Loucy (cell line): ENCODE measurements at regions not wholly inside any gene's neighbourhood (a gene's known extent, or its start where the extent isn't known, plus 50 kb on each side); places are given as distances from the start of the nearest gene placed in this dataset.

ENCODE experiments used
- H2AFZ ChIP-seq: fragments of 200-600 bp; sonication (generic); 2 replicates; pipeline ENCODE4 v1.6.0; 2016; ENCODE audit warnings: antibody characterized with exemption, mild to moderate bottlenecking, low read length, moderate library complexity
- H3F3A ChIP-seq: fragments of 200-600 bp; 2 replicates; pipeline ENCODE4 v1.6.0; 2016; ENCODE audit warnings: antibody characterized with exemption, low read depth, mild to moderate bottlenecking
- H3K27me3 ChIP-seq: fragments of 200-600 bp; sonication (generic); 2 replicates; pipeline ENCODE4 v1.6.1; 2014; ENCODE audit warnings: low read length, mild to moderate bottlenecking; ENCODE audit not compliant: insufficient read depth, poor library complexity, severe bottlenecking
- H3K36me3 ChIP-seq: fragments of 200-600 bp; sonication (generic); 2 replicates; pipeline ENCODE4 v1.6.1; 2016; ENCODE audit warnings: low read length; ENCODE audit not compliant: insufficient read depth
- H3K4me1 ChIP-seq: fragments of 200-600 bp; sonication (generic); 2 replicates; pipeline ENCODE4 v1.5.1; 2014; ENCODE audit warnings: low read length, mild to moderate bottlenecking; ENCODE audit not compliant: insufficient read depth, poor library complexity, severe bottlenecking
- H3K4me2 ChIP-seq: fragments of 200-600 bp; sonication (generic); 2 replicates; pipeline ENCODE4 v1.6.0; 2014; ENCODE audit warnings: antibody characterized with exemption, low read length, low read depth, mild to moderate bottlenecking; ENCODE audit not compliant: poor library complexity, severe bottlenecking
- H3K4me3 ChIP-seq: fragments of 200-600 bp; sonication (generic); 2 replicates; pipeline ENCODE4 v1.5.1; 2014; ENCODE audit warnings: low read length, mild to moderate bottlenecking, mixed read lengths; ENCODE audit not compliant: poor library complexity, severe bottlenecking
- H3K79me2 ChIP-seq: fragments of 200-600 bp; sonication (generic); 2 replicates; pipeline ENCODE4 v1.6.1; 2014; ENCODE audit warnings: low read length; ENCODE audit not compliant: insufficient read depth
- H3K9ac ChIP-seq: fragments of 200-600 bp; sonication (generic); 2 replicates; pipeline ENCODE4 v1.6.0; 2014; ENCODE audit warnings: mild to moderate bottlenecking, low read depth, low read length, moderate library complexity; ENCODE audit not compliant: poor library complexity, severe bottlenecking
- H3K9me2 ChIP-seq: fragments of 200-600 bp; sonication (generic); replicated peaks from 2 replicates; pipeline ENCODE4 v1.6.1; 2016; ENCODE audit warnings: low read depth, low read length, mixed read lengths
- H3K9me3 ChIP-seq: fragments of 200-600 bp; sonication (generic); 2 replicates; pipeline ENCODE4 v1.6.1; 2014; ENCODE audit warnings: mild to moderate bottlenecking, antibody characterized with exemption, low read length, low read depth; ENCODE audit not compliant: insufficient read depth
- H4K20me1 ChIP-seq: fragments of 200-600 bp; sonication (generic); 2 replicates; pipeline ENCODE4 v1.6.0; 2014; ENCODE audit warnings: antibody characterized with exemption, low read length, mild to moderate bottlenecking; ENCODE audit not compliant: insufficient read depth, poor library complexity, severe bottlenecking
- EZH2phosphoT487 ChIP-seq: fragments of 200-600 bp; IDR thresholded peaks from 2 replicates; pipeline ENCODE4 v1.6.1; 2018; ENCODE audit warnings: antibody characterized with exemption, mild to moderate bottlenecking, moderate library complexity, borderline replicate concordance
- TF ChIP-seq, protein P1 (sequence below): fragments of 200-600 bp; sonication (generic); conservative IDR thresholded peaks from 2 replicates; pipeline ENCODE4 v1.5.1; 2014; ENCODE audit warnings: mild to moderate bottlenecking, antibody characterized with exemption, low read length

DNA sequence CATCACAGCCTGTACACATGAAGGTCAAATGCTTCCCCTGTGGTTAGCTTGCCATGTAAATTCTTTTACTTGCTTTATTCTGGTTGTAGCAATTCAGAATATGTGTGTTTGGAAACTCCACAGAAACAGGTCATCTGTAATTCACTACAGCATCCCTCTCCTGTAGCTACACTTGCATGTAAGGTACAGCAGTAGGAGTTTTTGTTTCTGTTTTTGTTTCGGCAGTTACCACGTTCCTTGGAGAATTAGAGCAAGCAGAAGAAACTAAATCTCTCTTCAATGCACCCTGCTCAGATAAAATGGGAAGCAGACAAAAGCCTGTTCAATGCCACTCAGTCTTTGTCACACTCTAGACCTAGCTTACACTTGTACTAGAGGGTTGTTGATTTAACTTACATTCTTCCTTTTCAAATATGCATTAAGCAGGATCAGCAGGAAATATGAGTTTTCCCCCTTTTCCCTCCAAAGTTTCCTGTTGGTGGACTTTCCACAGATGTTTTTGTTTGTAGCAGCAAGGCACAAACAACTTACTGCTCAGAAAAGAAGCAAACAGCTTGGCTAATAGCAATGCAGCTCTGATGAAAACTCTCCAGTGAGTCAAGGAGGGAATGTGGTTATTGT lies 80.9 kb downstream of the YIPF5 start:
- Histone ChIP-seq H3K9me3 (no peaks in the 10 kb centered on the region), H3K4me2 (no peak overlapping the region), H3K4me3 (no peak overlapping the region), H3K9ac (no peak overlapping the region), H3K79me2 (no peaks in the 10 kb centered on the region), H3K4me1 (peaks cover 31% of the 10 kb centered on the region), H3F3A (peaks cover 4% of the 10 kb centered on the region; the same call in 1 of the 2 replicates), H3K9me2 (no peaks in the 10 kb centered on the region), H4K20me1 (no peaks in the 10 kb centered on the region), H3K36me3 (no peaks in the 10 kb centered on the region), H2AFZ (0 out of 2 replicates have a peak overlapping the region, but pooled peaks have one; percentile 0), H3K27me3 (no peaks in the 10 kb centered on the region)
- TF ChIP-seq EZH2phosphoT487 = no peak

DNA sequence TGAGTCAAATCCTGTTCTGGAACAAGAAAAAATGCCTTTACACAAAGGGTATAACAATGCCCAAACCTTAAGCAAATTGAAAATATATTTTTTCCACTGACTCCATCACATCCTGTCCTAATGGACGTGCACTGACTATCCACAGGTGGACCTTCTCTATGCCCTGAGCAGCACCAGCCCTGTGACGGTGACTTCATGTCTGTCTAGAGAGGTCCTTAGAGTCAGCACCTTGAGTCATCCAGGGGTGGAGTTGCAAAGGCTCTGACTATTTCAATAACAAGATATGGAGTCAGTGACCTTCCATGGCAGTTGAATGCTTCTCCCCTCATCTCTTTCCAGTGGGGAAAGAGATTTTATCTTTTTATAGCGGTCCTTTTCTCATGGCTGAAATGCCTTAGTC lies 78.0 kb downstream of the YIPF5 start:
- TF ChIP-seq, protein P1, sequence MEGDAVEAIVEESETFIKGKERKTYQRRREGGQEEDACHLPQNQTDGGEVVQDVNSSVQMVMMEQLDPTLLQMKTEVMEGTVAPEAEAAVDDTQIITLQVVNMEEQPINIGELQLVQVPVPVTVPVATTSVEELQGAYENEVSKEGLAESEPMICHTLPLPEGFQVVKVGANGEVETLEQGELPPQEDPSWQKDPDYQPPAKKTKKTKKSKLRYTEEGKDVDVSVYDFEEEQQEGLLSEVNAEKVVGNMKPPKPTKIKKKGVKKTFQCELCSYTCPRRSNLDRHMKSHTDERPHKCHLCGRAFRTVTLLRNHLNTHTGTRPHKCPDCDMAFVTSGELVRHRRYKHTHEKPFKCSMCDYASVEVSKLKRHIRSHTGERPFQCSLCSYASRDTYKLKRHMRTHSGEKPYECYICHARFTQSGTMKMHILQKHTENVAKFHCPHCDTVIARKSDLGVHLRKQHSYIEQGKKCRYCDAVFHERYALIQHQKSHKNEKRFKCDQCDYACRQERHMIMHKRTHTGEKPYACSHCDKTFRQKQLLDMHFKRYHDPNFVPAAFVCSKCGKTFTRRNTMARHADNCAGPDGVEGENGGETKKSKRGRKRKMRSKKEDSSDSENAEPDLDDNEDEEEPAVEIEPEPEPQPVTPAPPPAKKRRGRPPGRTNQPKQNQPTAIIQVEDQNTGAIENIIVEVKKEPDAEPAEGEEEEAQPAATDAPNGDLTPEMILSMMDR = no peak
- no peak for TF ChIP-seq EZH2phosphoT487
- Histone ChIP-seq H3K9me3 (0 out of 2 replicates have a peak, but pooled peaks cover 4% of the 10 kb centered on the region), H3K27me3 (no peaks in the 10 kb centered on the region), H3K4me1 (peaks cover 32% of the 10 kb centered on the region), H3K79me2 (no peaks in the 10 kb centered on the region), H3K9ac (no peak overlapping the region), H3K36me3 (no peaks in the 10 kb centered on the region), H3K4me2 (peak overlapping the region; percentile 52), H2AFZ (no peak overlapping the region), H4K20me1 (no peaks in the 10 kb centered on the region), H3F3A (peaks cover 4% of the 10 kb centered on the region; the same call in 1 of the 2 replicates), H3K9me2 (no peaks in the 10 kb centered on the region), H3K4me3 (no peak overlapping the region)

DNA sequence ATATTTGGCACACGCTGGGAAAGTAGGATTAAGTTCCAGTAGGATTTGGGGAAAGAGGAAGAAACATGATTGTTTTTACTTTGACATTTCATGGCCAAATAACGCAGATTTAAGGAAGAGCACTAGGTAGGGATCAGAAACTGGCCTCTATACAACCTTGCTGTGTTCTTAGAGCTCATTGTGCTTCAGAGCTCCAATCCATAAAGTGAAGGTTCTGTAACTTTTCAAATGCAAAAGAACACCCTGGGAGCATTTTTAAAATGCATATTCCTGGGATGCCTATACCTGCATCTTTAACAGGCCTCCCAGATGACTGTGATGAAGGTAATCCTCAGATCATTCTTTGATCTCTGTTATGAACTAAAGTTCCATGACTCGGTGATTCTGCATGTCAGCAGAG lies 77.1 kb downstream of the YIPF5 start:
- TF ChIP-seq EZH2phosphoT487 = no peak
- TF ChIP-seq, protein P1 = no peak
- Histone ChIP-seq H3K9me2 (no peaks in the 10 kb centered on the region), H3K9ac (no peak overlapping the region), H3K9me3 (0 out of 2 replicates have a peak, but pooled peaks cover 4% of the 10 kb centered on the region), H3K4me2 (peak overlapping the region; percentile 52), H3F3A (peaks cover 4% of the 10 kb centered on the region; the same call in 1 of the 2 replicates), H3K27me3 (no peaks in the 10 kb centered on the region), H4K20me1 (no peaks in the 10 kb centered on the region), H3K4me3 (peak overlapping the region; percentile 27), H3K79me2 (no peaks in the 10 kb centered on the region), H2AFZ (no peak overlapping the region), H3K4me1 (peaks cover 32% of the 10 kb centered on the region), H3K36me3 (no peaks in the 10 kb centered on the region)

DNA sequence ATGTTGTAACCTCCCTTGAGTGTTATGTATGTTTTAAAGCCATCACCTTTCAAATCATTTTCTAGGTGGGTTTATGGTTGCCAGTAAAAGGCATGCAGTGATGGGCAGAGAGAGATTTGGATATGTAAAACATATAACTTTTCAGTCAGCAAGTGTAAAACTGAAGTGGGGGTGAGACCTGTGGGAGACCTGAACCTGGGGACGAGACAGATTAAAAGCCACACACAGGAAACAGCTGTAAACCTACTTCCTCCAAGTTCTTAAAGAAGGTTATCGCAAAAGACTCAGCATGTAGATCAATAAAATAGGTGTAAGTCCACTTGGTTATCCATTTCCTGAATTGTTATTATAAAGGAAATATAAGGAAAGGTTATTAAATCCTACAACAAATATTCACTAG lies 76.6 kb downstream of the YIPF5 start:
- TF ChIP-seq EZH2phosphoT487 = no peak
- TF ChIP-seq, protein P1 = no peak
- H3K79me2 ChIP-seq = no peaks in the 10 kb centered on the region
- H3K9me3 ChIP-seq = 0 out of 2 replicates have a peak, but pooled peaks cover 4% of the 10 kb centered on the region
- H3K4me2 ChIP-seq = peak overlapping the region; percentile 52
- peaks cover 29% of the 10 kb centered on the region for H3K4me1 ChIP-seq
- H3K27me3 ChIP-seq = no peaks in the 10 kb centered on the region
- H2AFZ ChIP-seq = no peak overlapping the region
- H3K9me2 ChIP-seq = no peaks in the 10 kb centered on the region
- H3K36me3 ChIP-seq = no peaks in the 10 kb centered on the region
- no peaks in the 10 kb centered on the region for H4K20me1 ChIP-seq
- no peak overlapping the region for H3K4me3 ChIP-seq
- H3K9ac ChIP-seq = no peak overlapping the region
- H3F3A ChIP-seq = peaks cover 4% of the 10 kb centered on the region; the same call in 1 of the 2 replicates
